ENCODE measurements at regions not wholly inside any gene's neighbourhood (a gene's known extent, or its start where the extent isn't known, plus 50 kb on each side); places are given as distances from the start of the nearest gene placed in this dataset.

GRCh38 chr21:39014747-39015146 is 168.5 kb downstream of the PSMG1 start:
- peak; percentile 91 for DNase-seq (ENCODE audit: extremely low read depth, low read depth)
- TF ChIP-seq, protein P1, sequence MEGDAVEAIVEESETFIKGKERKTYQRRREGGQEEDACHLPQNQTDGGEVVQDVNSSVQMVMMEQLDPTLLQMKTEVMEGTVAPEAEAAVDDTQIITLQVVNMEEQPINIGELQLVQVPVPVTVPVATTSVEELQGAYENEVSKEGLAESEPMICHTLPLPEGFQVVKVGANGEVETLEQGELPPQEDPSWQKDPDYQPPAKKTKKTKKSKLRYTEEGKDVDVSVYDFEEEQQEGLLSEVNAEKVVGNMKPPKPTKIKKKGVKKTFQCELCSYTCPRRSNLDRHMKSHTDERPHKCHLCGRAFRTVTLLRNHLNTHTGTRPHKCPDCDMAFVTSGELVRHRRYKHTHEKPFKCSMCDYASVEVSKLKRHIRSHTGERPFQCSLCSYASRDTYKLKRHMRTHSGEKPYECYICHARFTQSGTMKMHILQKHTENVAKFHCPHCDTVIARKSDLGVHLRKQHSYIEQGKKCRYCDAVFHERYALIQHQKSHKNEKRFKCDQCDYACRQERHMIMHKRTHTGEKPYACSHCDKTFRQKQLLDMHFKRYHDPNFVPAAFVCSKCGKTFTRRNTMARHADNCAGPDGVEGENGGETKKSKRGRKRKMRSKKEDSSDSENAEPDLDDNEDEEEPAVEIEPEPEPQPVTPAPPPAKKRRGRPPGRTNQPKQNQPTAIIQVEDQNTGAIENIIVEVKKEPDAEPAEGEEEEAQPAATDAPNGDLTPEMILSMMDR (IDR thresholded peaks at IDR 0.05; ENCODE audit: low read depth, low read length) = no peak

- TF ChIP-seq, protein P1 (IDR thresholded peaks at IDR 0.05; ENCODE audit: low read depth, low read length) = no peak
- DNase-seq (ENCODE audit: extremely low read depth, low read depth) = no peak
These were observed 170.7 kb downstream of the PSMG1 start for GRCh38 chr21:39012326-39013230.

- DNase-seq (ENCODE audit: extremely low read depth, low read depth) = no peak
- TF ChIP-seq, protein P1 (IDR thresholded peaks at IDR 0.05; ENCODE audit: low read depth, low read length) = no peak
These were observed 171.3 kb downstream of the PSMG1 start for GRCh38 chr21:39011911-39012310.

GRCh38 chr21:39010629-39011404 is 172.4 kb downstream of the PSMG1 start:
- DNase-seq (ENCODE audit: extremely low read depth, low read depth) = no peak
- TF ChIP-seq, protein P1 (IDR thresholded peaks at IDR 0.05; ENCODE audit: low read depth, low read length) = no peak

- DNase-seq (ENCODE audit: extremely low read depth, low read depth) = no peak
- TF ChIP-seq, protein P1 (IDR thresholded peaks at IDR 0.05; ENCODE audit: low read depth, low read length) = no peak
These were observed 173.5 kb downstream of the PSMG1 start for GRCh38 chr21:39009587-39010225.

GRCh38 chr21:39007985-39008384 is 175.3 kb downstream of the PSMG1 start:
- TF ChIP-seq, protein P1 (IDR thresholded peaks at IDR 0.05; ENCODE audit: low read depth, low read length) = no peak
- no peak for DNase-seq (ENCODE audit: extremely low read depth, low read depth)

All from AG09319 (cell line).